ENCODE measurements at regions not wholly inside any gene's neighbourhood (a gene's known extent, or its start where the extent isn't known, plus 50 kb on each side); places are given as distances from the start of the nearest gene placed in this dataset.

- no peak for DNase-seq (ENCODE audit: extremely low read depth, low read depth)
- no peak overlapping the region for H3K4me3 ChIP-seq (replicated peaks; ENCODE audit: low read depth, low read length)
- no peak for TF ChIP-seq CTCF (IDR thresholded peaks at IDR 0.05; ENCODE audit: low read depth, low read length, missing control alignments)
These were observed 221.3 kb downstream of the IDS start for GRCh38 chrX:149283853-149284252.

GRCh38 chrX:149282909-149283308, 222.2 kb downstream of the IDS start:
- H3K4me3 ChIP-seq (replicated peaks; ENCODE audit: low read depth, low read length), result no peak overlapping the region
- DNase-seq (ENCODE audit: extremely low read depth, low read depth), result no peak
- TF ChIP-seq CTCF (IDR thresholded peaks at IDR 0.05; ENCODE audit: low read depth, low read length, missing control alignments), result no peak

GRCh38 chrX:149280011-149280410, 225.1 kb downstream of the IDS start:
- no peak overlapping the region for H3K4me3 ChIP-seq (replicated peaks; ENCODE audit: low read depth, low read length)
- TF ChIP-seq CTCF (IDR thresholded peaks at IDR 0.05; ENCODE audit: low read depth, low read length, missing control alignments), result no peak
- no peak for DNase-seq (ENCODE audit: extremely low read depth, low read depth)

- TF ChIP-seq CTCF (IDR thresholded peaks at IDR 0.05; ENCODE audit: low read depth, low read length, missing control alignments), result no peak
- DNase-seq (ENCODE audit: extremely low read depth, low read depth), result no peak
- H3K4me3 ChIP-seq (replicated peaks; ENCODE audit: low read depth, low read length), result no peak overlapping the region
These were observed 229.3 kb downstream of the IDS start for GRCh38 chrX:149275836-149276235.

GRCh38 chrX:149274516-149275105, 230.5 kb downstream of the IDS start:
- H3K4me3 ChIP-seq (replicated peaks; ENCODE audit: low read depth, low read length), result no peak overlapping the region
- no peak for TF ChIP-seq CTCF (IDR thresholded peaks at IDR 0.05; ENCODE audit: low read depth, low read length, missing control alignments)
- DNase-seq (ENCODE audit: extremely low read depth, low read depth), result no peak

GRCh38 chrX:149272690-149273463, 232.2 kb downstream of the IDS start:
- no peak for TF ChIP-seq CTCF (IDR thresholded peaks at IDR 0.05; ENCODE audit: low read depth, low read length, missing control alignments)
- no peak overlapping the region for H3K4me3 ChIP-seq (replicated peaks; ENCODE audit: low read depth, low read length)
- no peak for DNase-seq (ENCODE audit: extremely low read depth, low read depth)

Data from HFF-Myc (cell line).